HepG2 (cell line): ENCODE measurements at regions not wholly inside any gene's neighbourhood (a gene's known extent, or its start where the extent isn't known, plus 50 kb on each side); places are given as distances from the start of the nearest gene placed in this dataset.

Experiments used
- ATAC-seq: fragments of 200-7000 bp; cut with Tn5 transposase; 3 replicates; pipeline ENCODE4 v1.9.1; 2020; ENCODE audit warnings: mild to moderate bottlenecking, moderate library complexity
- BruUV-seq: library from RNA; stranded (reverse); fragments of 400-500 nt; replicated peaks from 2 replicates; lab custom pipeline; 2021; lab: Mats Ljungman, UMichigan
- CTCF ChIA-PET: fragments of 300-600 bp; formaldehyde crosslinking; extraction: SDS; loops from one replicate; lab custom pipeline; 2021; ENCODE audit warnings: low total read pairs, inconsistent platforms, low intra/inter-chr PET ratio; lab: Yijun Ruan, JAX
- POLR2A ChIA-PET: fragments of 350-600 bp; sonication (Branson Sonifier 250); formaldehyde crosslinking; loops from one replicate; lab custom pipeline; 2020; ENCODE audit warnings: antibody characterized with exemption, inconsistent platforms; lab: Yijun Ruan, JAX
- DNase-seq: peaks from one replicate; pipeline ENCODE4 v3.0.0-alpha.2; 2015; ENCODE audit warnings: low spot score
- FAIRE-seq: peaks from 3 replicates; lab custom pipeline; 2011; peaks lifted over from hg19 to GRCh38; lab: Jason Lieb, UNC
- H2AFZ ChIP-seq: one replicate; pipeline ENCODE4 v1.6.1; 2011; ENCODE audit warnings: low read length, inconsistent platforms
- H3K27ac ChIP-seq: fragments of 300-600 bp; 3 replicates; pipeline ENCODE4 v1.8.0; 2011; ENCODE audit warnings: mixed run types, mild to moderate bottlenecking, mixed read lengths, low read length, inconsistent platforms; ENCODE audit not compliant: insufficient read depth; ENCODE audit errors: extremely low read length
- H3K27me3 ChIP-seq, 2 experiments: fragments of 200-600 bp in 1 of 2; 2 replicates in 1 of 2; 3 replicates in 1 of 2; pipeline versions ENCODE4 v1.6.0 to v1.8.0; 2011; ENCODE audit warnings: low read length in 2 of 2, mild to moderate bottlenecking in 2 of 2, moderate library complexity in 2 of 2, inconsistent platforms in 1 of 2; ENCODE audit not compliant: insufficient read depth in 2 of 2, control insufficient read depth in 1 of 2
- H3K36me3 ChIP-seq, 2 experiments: fragments of 200-600 bp in 1 of 2; replicated peaks in 1 of 2; 2 replicates in 1 of 2; 3 replicates in 1 of 2; pipeline versions ENCODE4 v1.5.1 to v1.8.0; 2011; ENCODE audit warnings: low read length in 2 of 2, inconsistent platforms in 1 of 2; ENCODE audit not compliant: insufficient read depth in 2 of 2, control insufficient read depth in 1 of 2
- H3K4me1 ChIP-seq: 2 replicates; pipeline ENCODE4 v1.5.1; 2012; ENCODE audit warnings: low read length, inconsistent platforms; ENCODE audit not compliant: insufficient read depth
- H3K4me2 ChIP-seq: 2 replicates; pipeline ENCODE4 v1.6.0; 2011; ENCODE audit warnings: low read depth, low read length, inconsistent platforms
- H3K4me3 ChIP-seq, 3 experiments: fragments of 200-600 bp in 1 of 3; sonication (generic), shearing (Covaris generic) in 1 of 3; replicated peaks in 1 of 3; 2 replicates each; pipeline ENCODE4 v1.5.1; 2011 to 2016; ENCODE audit warnings: low read length in 3 of 3, inconsistent platforms in 2 of 3, low read depth in 2 of 3, mild to moderate bottlenecking in 2 of 3, control low read depth in 1 of 3, mixed read lengths in 1 of 3; ENCODE audit not compliant: insufficient read depth in 1 of 3
- H3K79me2 ChIP-seq: one replicate; pipeline ENCODE4 v1.6.1; 2011; ENCODE audit warnings: low read length, inconsistent platforms; ENCODE audit not compliant: insufficient read depth
- H3K9ac ChIP-seq: 2 replicates; pipeline ENCODE4 v1.6.0; 2011; ENCODE audit warnings: mild to moderate bottlenecking, low read depth, low read length, inconsistent platforms; ENCODE audit not compliant: insufficient read depth
- H3K9me3 ChIP-seq: 2 replicates; pipeline ENCODE4 v1.5.1; 2012; ENCODE audit warnings: mild to moderate bottlenecking, low read length
- H4K20me1 ChIP-seq: 2 replicates; pipeline ENCODE4 v1.6.0; 2011; ENCODE audit warnings: inconsistent platforms, mild to moderate bottlenecking, low read length, moderate library complexity; ENCODE audit not compliant: insufficient read depth
- FOXK2 ChIP-seq: fragments of 450-650 bp; IDR thresholded peaks from 2 replicates; pipeline ENCODE4 v1.6.1; 2016
- JUNB ChIP-seq: sonication (generic); formaldehyde crosslinking; IDR thresholded peaks from 2 replicates; pipeline ENCODE4 v1.8.0; 2022; ENCODE audit warnings: missing genetic modification reagents, mild to moderate bottlenecking, borderline replicate concordance
- KDM1A ChIP-seq: IDR thresholded peaks from 2 replicates; pipeline ENCODE4 v1.6.1; 2016; ENCODE audit warnings: missing compliant biosample characterization
- MAZ ChIP-seq, 2 experiments: sonication (generic) in 1 of 2; formaldehyde crosslinking in 1 of 2; IDR thresholded peaks; 2 replicates each; pipeline versions ENCODE4 v1.5.0 to v1.6.1; 2012 to 2020; ENCODE audit warnings: low read depth in 2 of 2, mild to moderate bottlenecking in 2 of 2, borderline replicate concordance in 1 of 2, improper control_type of control experiment in 1 of 2, low read length in 1 of 2, missing genetic modification reagents in 1 of 2, moderate library complexity in 1 of 2
- NCOA2 ChIP-seq: sonication (generic); formaldehyde crosslinking; IDR thresholded peaks from 2 replicates; pipeline ENCODE4 v1.8.0; 2022; ENCODE audit warnings: inconsistent platforms
- NFE2L1 ChIP-seq: sonication (generic); formaldehyde crosslinking; IDR thresholded peaks from 2 replicates; pipeline ENCODE4 v1.4.0; 2020; ENCODE audit warnings: missing genetic modification reagents, mild to moderate bottlenecking, borderline replicate concordance
- PREB ChIP-seq: sonication (generic); formaldehyde crosslinking; IDR thresholded peaks from 2 replicates; pipeline ENCODE4 v1.4.0; 2020; ENCODE audit warnings: missing genetic modification reagents
- YEATS4 ChIP-seq: sonication (generic); formaldehyde crosslinking; IDR thresholded peaks from 2 replicates; pipeline ENCODE4 v1.4.0; 2020; ENCODE audit warnings: missing genetic modification reagents, borderline replicate concordance
- ZBTB21 ChIP-seq: sonication (generic); formaldehyde crosslinking; IDR thresholded peaks from 2 replicates; pipeline ENCODE4 v1.4.0; 2020; ENCODE audit warnings: missing genetic modification reagents
- ZFP36L1 ChIP-seq: sonication (generic); formaldehyde crosslinking; IDR thresholded peaks from 2 replicates; pipeline ENCODE4 v1.8.0; 2022; ENCODE audit warnings: mild to moderate bottlenecking, missing genetic modification reagents, moderate library complexity
- ZNF317 ChIP-seq: sonication (generic); formaldehyde crosslinking; IDR thresholded peaks from 2 replicates; pipeline ENCODE4 v1.5.0; 2020; ENCODE audit warnings: mild to moderate bottlenecking, missing genetic modification reagents
- ZNF564 ChIP-seq: sonication (generic); formaldehyde crosslinking; IDR thresholded peaks from 2 replicates; pipeline ENCODE4 v1.8.1; 2023; ENCODE audit warnings: mild to moderate bottlenecking, missing genetic modification reagents
- ZNF567 ChIP-seq: sonication (generic); formaldehyde crosslinking; IDR thresholded peaks from 2 replicates; pipeline ENCODE4 v1.8.1; 2023; ENCODE audit warnings: mild to moderate bottlenecking, missing genetic modification reagents, borderline replicate concordance
- ZNF703 ChIP-seq: sonication (generic); formaldehyde crosslinking; IDR thresholded peaks from 2 replicates; pipeline ENCODE4 v1.5.1; 2020; ENCODE audit warnings: missing genetic modification reagents, mild to moderate bottlenecking, moderate library complexity, borderline replicate concordance
- ZNF746 ChIP-seq: sonication (generic); formaldehyde crosslinking; IDR thresholded peaks from 2 replicates; pipeline ENCODE4 v1.8.0; 2022; ENCODE audit warnings: mild to moderate bottlenecking, missing genetic modification reagents
- ZNF773 ChIP-seq: sonication (generic); formaldehyde crosslinking; IDR thresholded peaks from 2 replicates; pipeline ENCODE4 v1.4.0; 2020; ENCODE audit warnings: missing genetic modification reagents, borderline replicate concordance
- ZNF788 ChIP-seq: sonication (generic); formaldehyde crosslinking; IDR thresholded peaks from 2 replicates; pipeline ENCODE4 v1.5.0; 2020; ENCODE audit warnings: mild to moderate bottlenecking, missing genetic modification reagents, borderline replicate concordance
- WGBS: methylation state at CpG from one replicate; pipeline ENCODE4 v1.1.6; 2017; ENCODE audit warnings: low lambda C conversion rate; 5-methylcytosine and 5-hydroxymethylcytosine counted together
- in situ Hi-C: cut with HindIII; loops from 2 replicates; pipeline ENCODE4 v1.10.0; 2017; ENCODE audit warnings: low pct_unique_long_range_greater_than_20kb; ENCODE audit not compliant: extremely low pct_ligation_motif_present
- intact Hi-C: fragments of 100-400 bp; cut with micrococcal nuclease; formaldehyde crosslinking; loops from one replicate; pipeline ENCODE4 v1.10.0; 2022; ENCODE audit not compliant: unreplicated experiment

- H3K4me3 ChIP-seq = no peak overlapping the region
- no peak overlapping the region for H3K9ac ChIP-seq
- no peak overlapping the region for H3K27ac ChIP-seq
- H3K9me3 ChIP-seq = no peaks in the 10 kb centered on the region
- no peaks in the 10 kb centered on the region for H4K20me1 ChIP-seq
- H3K36me3 ChIP-seq = no peaks in the 10 kb centered on the region
- intact Hi-C loops = no loop called here
- POLR2A ChIA-PET = no interaction called here
- ATAC-seq (no peak), DNase-seq (no peak)
- 0% methylated on average over 3 of the region's 3 CpGs for WGBS
- TF ChIP-seq JUNB (CRISPR knock-in tag) (no peak), ZNF567 (CRISPR knock-in tag) (no peak), NCOA2 (CRISPR knock-in tag) (no peak), YEATS4 (no peak), ZNF773 (CRISPR knock-in tag) (no peak), ZNF703 (CRISPR knock-in tag) (no peak), NFE2L1 (CRISPR knock-in tag) (no peak), ZNF746 (CRISPR knock-in tag) (no peak), ZFP36L1 (no peak), MAZ (IDR thresholded peaks at IDR 0.05; ENCODE audit: borderline replicate concordance, low read depth, low read length) (no peak), MAZ (CRISPR knock-in tag; IDR thresholded peaks at IDR 0.05; ENCODE audit: low read depth) (no peak), ZBTB21 (CRISPR knock-in tag) (no peak), ZNF564 (CRISPR knock-in tag) (no peak), PREB (CRISPR knock-in tag) (no peak), KDM1A (CRISPR knock-in tag) (no peak), ZNF788 (CRISPR knock-in tag) (no peak), ZNF317 (no peak), FOXK2 (no peak)
- TF ChIP-seq, all 625 proteins: peak for 0
- H3K4me1 ChIP-seq = no peaks in the 10 kb centered on the region
- no peak for FAIRE-seq
- H3K79me2 ChIP-seq = no peaks in the 10 kb centered on the region
- no TSS peak for BruUV-seq
- CTCF ChIA-PET = no interaction called here
- no peak overlapping the region for H3K4me2 ChIP-seq
- in situ Hi-C loops = no loop called here
- H3K27me3 ChIP-seq = no peaks in the 10 kb centered on the region
- no peak overlapping the region for H2AFZ ChIP-seq
Measured at GRCh38 chr6:65955034-65955433, 248.0 kb upstream of the EYS start.
